A673 (cell line): ENCODE measurements at regions not wholly inside any gene's neighbourhood (a gene's known extent, or its start where the extent isn't known, plus 50 kb on each side); places are given as distances from the start of the nearest gene placed in this dataset.

Experiments
- BruUV-seq: library from RNA; stranded (reverse); fragments of 400-500 nt; replicated peaks from 2 replicates; lab custom pipeline; 2021; lab: Mats Ljungman, UMichigan
- CTCF ChIA-PET: fragments of 300-600 bp; sonication (Branson Sonifier 250); formaldehyde crosslinking; loops from one replicate; lab custom pipeline; 2022; ENCODE audit warnings: antibody characterized with exemption; lab: Charles Lee
- POLR2A ChIA-PET: fragments of 300-600 bp; sonication (Branson Sonifier 250); formaldehyde crosslinking; loops from one replicate; lab custom pipeline; 2022; ENCODE audit warnings: antibody characterized with exemption; ENCODE audit not compliant: low non-redundant PET; lab: Charles Lee
- DNase-seq: peaks from one replicate; pipeline ENCODE4 v3.0.0-alpha.2; 2015; ENCODE audit warnings: low spot score
- H3K27ac ChIP-seq: fragments of 200-600 bp; sonication (generic); 2 replicates; pipeline ENCODE4 v1.5.1; 2016; ENCODE audit warnings: mixed run types, low read depth, mild to moderate bottlenecking, mixed read lengths, antibody characterized with exemption, low read length; ENCODE audit not compliant: poor library complexity, severe bottlenecking
- H3K27me3 ChIP-seq: fragments of 200-600 bp; sonication (generic); replicated peaks from 2 replicates; pipeline ENCODE4 v1.6.1; 2017; ENCODE audit warnings: mixed run types, low read depth, mild to moderate bottlenecking, mixed read lengths, antibody characterized with exemption, low read length; ENCODE audit not compliant: insufficient read depth, poor library complexity
- H3K36me3 ChIP-seq: fragments of 200-600 bp; sonication (generic); 2 replicates; pipeline ENCODE4 v1.6.1; 2016; ENCODE audit warnings: mixed run types, mild to moderate bottlenecking, mixed read lengths, antibody characterized with exemption, low read length; ENCODE audit not compliant: insufficient read depth, poor library complexity, severe bottlenecking
- H3K4me1 ChIP-seq: fragments of 200-600 bp; sonication (generic); 2 replicates; pipeline ENCODE4 v1.6.1; 2017; ENCODE audit warnings: mixed run types, mild to moderate bottlenecking, mixed read lengths, antibody characterized with exemption, low read length; ENCODE audit not compliant: insufficient read depth, poor library complexity, severe bottlenecking
- H3K4me3 ChIP-seq: fragments of 200-600 bp; sonication (generic); 2 replicates; pipeline ENCODE4 v1.5.1; 2016; ENCODE audit warnings: low read depth, mixed run types, mild to moderate bottlenecking, mixed read lengths, low read length; ENCODE audit not compliant: poor library complexity, severe bottlenecking
- H3K9me3 ChIP-seq: fragments of 200-600 bp; sonication (generic); 2 replicates; pipeline ENCODE4 v1.6.1; 2016; ENCODE audit warnings: mixed run types, low read depth, mild to moderate bottlenecking, mixed read lengths, antibody characterized with exemption, low read length; ENCODE audit not compliant: poor library complexity, severe bottlenecking
- EZH2 ChIP-seq: fragments of 200-600 bp; sonication (generic); IDR thresholded peaks from 2 replicates; pipeline ENCODE4 v1.6.1; 2017; ENCODE audit warnings: borderline replicate concordance, low read depth, mild to moderate bottlenecking, mixed read lengths, antibody characterized with exemption, low read length; ENCODE audit not compliant: poor library complexity, severe bottlenecking
- intact Hi-C: fragments of 100-400 bp; cut with micrococcal nuclease; formaldehyde crosslinking; loops from one replicate; pipeline ENCODE4 v1.10.0; 2022; ENCODE audit not compliant: unreplicated experiment
- TF ChIP-seq, protein P1 (sequence below): fragments of 300-800, 200-600 bp; sonication (generic); conservative IDR thresholded peaks from 2 replicates; pipeline ENCODE4 v1.5.1; 2017; ENCODE audit warnings: low read depth, mild to moderate bottlenecking, antibody characterized with exemption, low read length, moderate library complexity, mixed read lengths

DNA sequence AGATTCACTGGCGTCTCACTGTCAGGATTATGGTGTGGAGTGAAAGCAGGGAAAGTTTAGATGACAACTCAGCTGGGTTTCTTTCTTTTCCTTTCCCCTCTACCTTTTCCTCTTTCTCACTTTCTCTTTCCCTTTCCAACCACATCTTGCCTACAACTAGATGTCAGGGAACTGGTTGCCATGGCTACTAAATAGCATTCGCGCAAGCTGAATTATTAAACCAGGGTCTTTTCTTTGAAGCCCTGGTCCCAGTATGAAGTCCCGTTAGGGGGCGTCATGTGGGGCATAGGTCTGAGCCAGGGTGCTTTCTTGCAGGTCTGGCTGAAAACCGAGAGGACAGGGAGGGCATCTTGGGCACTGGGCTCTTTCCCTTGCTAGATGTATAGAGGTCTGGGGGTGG is 168.4 kb upstream of the CACNA1E start:
- Histone ChIP-seq H3K4me1 (no peaks in the 10 kb centered on the region), H3K36me3 (no peaks in the 10 kb centered on the region), H3K9me3 (no peaks in the 10 kb centered on the region), H3K27me3 (peaks cover 99% of the 10 kb centered on the region), H3K4me3 (no peak overlapping the region), H3K27ac (no peak overlapping the region)
- intact Hi-C loops, result no loop called here
- ChIA-PET CTCF (no interaction called here), POLR2A (interaction anchor here (0.6 kb wide), 1 partner anchor 147 kb away, joined by 21 read pairs; no protein-coding TSS in a partner anchor)
- no TSS peak for BruUV-seq
- TF ChIP-seq, protein P1, sequence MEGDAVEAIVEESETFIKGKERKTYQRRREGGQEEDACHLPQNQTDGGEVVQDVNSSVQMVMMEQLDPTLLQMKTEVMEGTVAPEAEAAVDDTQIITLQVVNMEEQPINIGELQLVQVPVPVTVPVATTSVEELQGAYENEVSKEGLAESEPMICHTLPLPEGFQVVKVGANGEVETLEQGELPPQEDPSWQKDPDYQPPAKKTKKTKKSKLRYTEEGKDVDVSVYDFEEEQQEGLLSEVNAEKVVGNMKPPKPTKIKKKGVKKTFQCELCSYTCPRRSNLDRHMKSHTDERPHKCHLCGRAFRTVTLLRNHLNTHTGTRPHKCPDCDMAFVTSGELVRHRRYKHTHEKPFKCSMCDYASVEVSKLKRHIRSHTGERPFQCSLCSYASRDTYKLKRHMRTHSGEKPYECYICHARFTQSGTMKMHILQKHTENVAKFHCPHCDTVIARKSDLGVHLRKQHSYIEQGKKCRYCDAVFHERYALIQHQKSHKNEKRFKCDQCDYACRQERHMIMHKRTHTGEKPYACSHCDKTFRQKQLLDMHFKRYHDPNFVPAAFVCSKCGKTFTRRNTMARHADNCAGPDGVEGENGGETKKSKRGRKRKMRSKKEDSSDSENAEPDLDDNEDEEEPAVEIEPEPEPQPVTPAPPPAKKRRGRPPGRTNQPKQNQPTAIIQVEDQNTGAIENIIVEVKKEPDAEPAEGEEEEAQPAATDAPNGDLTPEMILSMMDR, result no peak
- no peak for TF ChIP-seq EZH2
- no peak for DNase-seq

DNA sequence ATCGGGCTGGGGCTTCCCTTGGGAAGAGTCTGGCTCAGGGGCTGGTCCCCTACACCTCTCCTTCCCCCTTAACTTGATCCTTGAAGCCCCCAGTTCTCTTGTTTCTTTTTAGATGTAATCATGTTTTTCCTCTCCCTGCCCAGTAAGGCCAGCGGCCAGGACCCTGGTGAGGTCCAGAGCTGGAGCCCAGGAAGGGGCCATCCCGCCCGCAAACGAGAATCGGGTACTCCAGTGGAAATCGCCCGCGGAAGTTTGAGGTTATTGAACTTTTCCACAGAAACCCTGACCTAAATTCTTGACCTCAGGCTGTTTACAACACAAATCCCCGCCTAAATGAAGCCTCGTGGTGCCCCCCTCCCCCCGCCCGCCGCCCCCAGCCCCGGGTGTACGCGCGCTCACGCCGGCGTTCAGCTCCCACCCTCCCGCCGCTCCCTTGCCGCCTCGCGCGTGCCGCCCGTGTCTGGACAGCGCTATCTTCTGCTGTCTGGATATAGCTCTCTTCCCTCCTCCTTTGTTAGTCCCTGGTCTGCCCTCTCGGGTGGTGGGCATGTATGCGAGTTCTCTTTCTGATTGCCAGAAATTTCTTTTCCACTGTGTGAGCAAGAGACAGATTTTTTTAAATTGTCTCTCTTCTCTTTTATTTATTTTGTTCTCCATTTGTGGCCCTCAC is 165.9 kb upstream of the CACNA1E start:
- intact Hi-C loops, result no loop called here
- H3K4me3 ChIP-seq, result no peak overlapping the region
- H3K27me3 ChIP-seq, result peaks cover 100% of the 10 kb centered on the region
- ChIA-PET CTCF (no interaction called here), POLR2A (no interaction called here)
- H3K9me3 ChIP-seq, result no peaks in the 10 kb centered on the region
- H3K4me1 ChIP-seq, result no peaks in the 10 kb centered on the region
- BruUV-seq, result no TSS peak
- no peak overlapping the region for H3K27ac ChIP-seq
- no peak for DNase-seq
- TF ChIP-seq EZH2, result no peak
- H3K36me3 ChIP-seq, result no peaks in the 10 kb centered on the region

DNA sequence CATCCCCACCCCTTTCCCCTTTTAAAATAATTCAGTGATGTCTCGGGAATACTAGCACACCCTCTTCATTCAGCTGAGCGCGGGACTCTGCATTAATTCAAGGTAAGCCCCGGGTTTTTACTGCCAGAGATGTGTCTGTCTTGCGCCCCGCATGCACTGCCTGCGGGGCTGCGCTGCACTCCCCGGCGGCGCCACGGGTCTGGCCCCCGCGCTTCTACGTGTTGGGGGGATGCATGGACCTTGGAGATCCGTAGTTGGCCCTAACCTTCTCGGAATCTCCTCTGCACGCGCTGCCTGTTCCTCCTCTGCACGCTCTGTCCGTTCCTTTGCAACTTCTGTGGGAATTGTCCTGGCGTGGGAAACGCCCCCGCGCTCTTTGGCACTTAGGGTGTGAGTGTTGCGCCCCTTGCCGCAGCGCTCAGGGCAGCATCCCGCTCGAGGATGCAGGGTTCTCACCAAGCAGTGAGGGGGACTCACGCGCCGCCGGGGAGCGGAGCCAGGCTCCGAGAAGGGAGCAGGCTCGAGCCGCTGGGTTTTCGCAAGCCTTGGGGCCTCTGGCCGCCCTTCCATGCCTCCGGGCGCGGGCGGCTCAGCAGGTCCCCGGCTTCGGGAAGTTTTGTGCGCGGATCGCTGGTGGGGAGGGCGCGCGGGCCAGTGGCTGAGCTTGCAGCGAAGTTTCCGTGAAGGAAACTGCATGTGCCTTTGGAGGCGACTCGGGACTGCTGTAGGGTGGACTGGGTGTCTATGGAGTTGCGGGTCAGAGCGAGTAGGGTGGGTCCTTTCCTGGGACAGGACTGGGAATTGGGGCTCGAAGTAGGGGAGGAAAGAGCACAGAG is 165.1 kb upstream of the CACNA1E start:
- intact Hi-C loops, result no loop called here
- H3K4me1 ChIP-seq, result no peaks in the 10 kb centered on the region
- H3K4me3 ChIP-seq, result no peak overlapping the region
- BruUV-seq, result no TSS peak
- CTCF ChIA-PET, result no interaction called here
- peak; percentile 95 for TF ChIP-seq EZH2
- TF ChIP-seq, protein P1, result no peak
- DNase-seq, result no peak
- no peaks in the 10 kb centered on the region for H3K9me3 ChIP-seq
- no peaks in the 10 kb centered on the region for H3K36me3 ChIP-seq
- H3K27ac ChIP-seq, result no peak overlapping the region
- peaks cover 100% of the 10 kb centered on the region for H3K27me3 ChIP-seq
- POLR2A ChIA-PET, result no interaction called here
